GM23338 (cell line): ENCODE measurements at regions not wholly inside any gene's neighbourhood (a gene's known extent, or its start where the extent isn't known, plus 50 kb on each side); places are given as distances from the start of the nearest gene placed in this dataset.

ENCODE experiments used
- CREB1 ChIP-seq: fragments of 250-450 bp; sonication (Bioruptor Pico); IDR thresholded peaks from 2 replicates; pipeline ENCODE4 v1.5.0; 2020; ENCODE audit warnings: low read depth, mild to moderate bottlenecking, moderate library complexity
- EZH2phosphoT487 ChIP-seq: fragments of 200-600 bp; sonication (generic); IDR thresholded peaks from one replicate; pipeline ENCODE4 v1.8.1; 2018; ENCODE audit warnings: antibody characterized with exemption; ENCODE audit not compliant: unreplicated experiment
- REST ChIP-seq: IDR thresholded peaks from one replicate; pipeline ENCODE4 v1.6.1; 2018; ENCODE audit warnings: antibody characterized with exemption; ENCODE audit not compliant: unreplicated experiment
- ZNF462 ChIP-seq: fragments of 250-450 bp; sonication (Bioruptor Pico); IDR thresholded peaks from 2 replicates; pipeline ENCODE4 v1.5.0; 2020; ENCODE audit warnings: mild to moderate bottlenecking, moderate library complexity
- TF ChIP-seq, protein P1 (sequence below), 2 experiments: fragments of 200-600 bp in 1 of 2; sonication (generic) in 1 of 2; conservative IDR thresholded peaks; 2 replicates each; pipeline versions ENCODE4 v1.5.1 to v1.6.1; 2016 to 2017; ENCODE audit warnings: antibody characterized with exemption in 2 of 2, low read depth in 2 of 2, mild to moderate bottlenecking in 2 of 2, moderate library complexity in 1 of 2

GRCh38 chr12:124434354-124434753 is 133.1 kb downstream of the NCOR2 start:
- TF ChIP-seq, protein P1, sequence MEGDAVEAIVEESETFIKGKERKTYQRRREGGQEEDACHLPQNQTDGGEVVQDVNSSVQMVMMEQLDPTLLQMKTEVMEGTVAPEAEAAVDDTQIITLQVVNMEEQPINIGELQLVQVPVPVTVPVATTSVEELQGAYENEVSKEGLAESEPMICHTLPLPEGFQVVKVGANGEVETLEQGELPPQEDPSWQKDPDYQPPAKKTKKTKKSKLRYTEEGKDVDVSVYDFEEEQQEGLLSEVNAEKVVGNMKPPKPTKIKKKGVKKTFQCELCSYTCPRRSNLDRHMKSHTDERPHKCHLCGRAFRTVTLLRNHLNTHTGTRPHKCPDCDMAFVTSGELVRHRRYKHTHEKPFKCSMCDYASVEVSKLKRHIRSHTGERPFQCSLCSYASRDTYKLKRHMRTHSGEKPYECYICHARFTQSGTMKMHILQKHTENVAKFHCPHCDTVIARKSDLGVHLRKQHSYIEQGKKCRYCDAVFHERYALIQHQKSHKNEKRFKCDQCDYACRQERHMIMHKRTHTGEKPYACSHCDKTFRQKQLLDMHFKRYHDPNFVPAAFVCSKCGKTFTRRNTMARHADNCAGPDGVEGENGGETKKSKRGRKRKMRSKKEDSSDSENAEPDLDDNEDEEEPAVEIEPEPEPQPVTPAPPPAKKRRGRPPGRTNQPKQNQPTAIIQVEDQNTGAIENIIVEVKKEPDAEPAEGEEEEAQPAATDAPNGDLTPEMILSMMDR (conservative IDR thresholded peaks at IDR 0.05; ENCODE audit: low read depth in 2 of 2) = no peak
- TF ChIP-seq ZNF462 (CRISPR knock-in tag) (no peak), EZH2phosphoT487 (no peak), REST (no peak), CREB1 (no peak)
